ENCODE measurements at regions not wholly inside any gene's neighbourhood (a gene's known extent, or its start where the extent isn't known, plus 50 kb on each side); places are given as distances from the start of the nearest gene placed in this dataset.

GRCh38 chr10:130392031-130392430 is 255.8 kb downstream of the GLRX3 start:
- Mint-ChIP-seq H3K27me3 (ENCODE audit: insufficient read depth, unreplicated experiment) (no peaks in the 10 kb centered on the region), H3K4me3 (ENCODE audit: unreplicated experiment) (no peak overlapping the region), H3K4me1 (ENCODE audit: insufficient read depth, unreplicated experiment) (peaks cover 5% of the 10 kb centered on the region), H3K36me3 (ENCODE audit: insufficient read depth, unreplicated experiment) (peaks cover 6% of the 10 kb centered on the region), H3K9me3 (ENCODE audit: unreplicated experiment) (peaks cover 33% of the 10 kb centered on the region), H3K27ac (ENCODE audit: low read depth, unreplicated experiment) (no peak overlapping the region)
- CTCF ChIA-PET: no interaction called here
- intact Hi-C loops (cut with micrococcal nuclease): no loop called here
- no peak for TF ChIP-seq CTCF (IDR thresholded peaks at IDR 0.05; ENCODE audit: unreplicated experiment)
- no peak for DNase-seq (ENCODE audit: unreplicated experiment)
- no TSS peak for BruUV-seq (replicated peaks)
- POLR2A ChIA-PET: no interaction called here

- BruUV-seq (replicated peaks): no TSS peak
- ChIA-PET POLR2A (no interaction called here), CTCF (no interaction called here)
- Mint-ChIP-seq H3K4me1 (ENCODE audit: insufficient read depth, unreplicated experiment) (peaks cover 5% of the 10 kb centered on the region), H3K9me3 (ENCODE audit: unreplicated experiment) (peaks cover 35% of the 10 kb centered on the region), H3K36me3 (ENCODE audit: insufficient read depth, unreplicated experiment) (peaks cover 6% of the 10 kb centered on the region), H3K27me3 (ENCODE audit: insufficient read depth, unreplicated experiment) (no peaks in the 10 kb centered on the region), H3K4me3 (ENCODE audit: unreplicated experiment) (no peak overlapping the region), H3K27ac (ENCODE audit: low read depth, unreplicated experiment) (no peak overlapping the region)
- intact Hi-C loops (cut with micrococcal nuclease): no loop called here
- no peak for TF ChIP-seq CTCF (IDR thresholded peaks at IDR 0.05; ENCODE audit: unreplicated experiment)
- no peak for DNase-seq (ENCODE audit: unreplicated experiment)
Measured at GRCh38 chr10:130393342-130393741, 257.2 kb downstream of the GLRX3 start.

GRCh38 chr10:130394832-130395231 is 258.6 kb downstream of the GLRX3 start:
- Mint-ChIP-seq H3K36me3 (ENCODE audit: insufficient read depth, unreplicated experiment) (peaks cover 6% of the 10 kb centered on the region), H3K27me3 (ENCODE audit: insufficient read depth, unreplicated experiment) (no peaks in the 10 kb centered on the region), H3K27ac (ENCODE audit: low read depth, unreplicated experiment) (no peak overlapping the region), H3K4me3 (ENCODE audit: unreplicated experiment) (no peak overlapping the region), H3K4me1 (ENCODE audit: insufficient read depth, unreplicated experiment) (peaks cover 2% of the 10 kb centered on the region), H3K9me3 (ENCODE audit: unreplicated experiment) (peaks cover 30% of the 10 kb centered on the region)
- BruUV-seq (replicated peaks): no TSS peak
- POLR2A ChIA-PET: interaction anchor here (0.7 kb wide), 1 partner anchor 1473 kb away, joined by 3 read pairs; no protein-coding TSS in a partner anchor
- DNase-seq (ENCODE audit: unreplicated experiment): no peak
- no peak for TF ChIP-seq CTCF (IDR thresholded peaks at IDR 0.05; ENCODE audit: unreplicated experiment)
- intact Hi-C loops (cut with micrococcal nuclease): no loop called here
- CTCF ChIA-PET: no interaction called here

GRCh38 chr10:130395248-130395936 is 259.2 kb downstream of the GLRX3 start:
- ChIA-PET POLR2A (interaction anchor here (0.7 kb wide), 1 partner anchor 1474 kb away, joined by 3 read pairs; no protein-coding TSS in a partner anchor), CTCF (no interaction called here)
- Mint-ChIP-seq H3K9me3 (ENCODE audit: unreplicated experiment) (peaks cover 27% of the 10 kb centered on the region), H3K4me1 (ENCODE audit: insufficient read depth, unreplicated experiment) (no peaks in the 10 kb centered on the region), H3K27ac (ENCODE audit: low read depth, unreplicated experiment) (no peak overlapping the region), H3K4me3 (ENCODE audit: unreplicated experiment) (no peak overlapping the region), H3K27me3 (ENCODE audit: insufficient read depth, unreplicated experiment) (no peaks in the 10 kb centered on the region), H3K36me3 (ENCODE audit: insufficient read depth, unreplicated experiment) (peaks cover 6% of the 10 kb centered on the region)
- no peak for TF ChIP-seq CTCF (IDR thresholded peaks at IDR 0.05; ENCODE audit: unreplicated experiment)
- BruUV-seq (replicated peaks): no TSS peak
- DNase-seq (ENCODE audit: unreplicated experiment): no peak
- intact Hi-C loops (cut with micrococcal nuclease): no loop called here

All from MCF 10A (cell line).